Keratinocyte (primary cell): ENCODE measurements at regions not wholly inside any gene's neighbourhood (a gene's known extent, or its start where the extent isn't known, plus 50 kb on each side); places are given as distances from the start of the nearest gene placed in this dataset.

ENCODE experiments used
- DNase-seq: peaks from one replicate; pipeline ENCODE4 v3.0.0-alpha.2; 2011; ENCODE audit warnings: low read depth, missing footprints, low spot score
- FAIRE-seq: peaks from 2 replicates; lab custom pipeline; 2011; peaks lifted over from hg19 to GRCh38; lab: Jason Lieb, UNC
- H2AFZ ChIP-seq: 2 replicates; pipeline ENCODE4 v1.6.0; 2012; ENCODE audit warnings: low read length, control low read depth, inconsistent platforms; ENCODE audit not compliant: control insufficient read depth
- H3K27ac ChIP-seq: 2 replicates; pipeline ENCODE4 v1.5.1; 2011; ENCODE audit warnings: low read length; ENCODE audit not compliant: control insufficient read depth, insufficient read depth
- H3K27me3 ChIP-seq: 3 replicates; pipeline ENCODE4 v1.6.0; 2011; ENCODE audit warnings: low read length; ENCODE audit not compliant: control insufficient read depth, insufficient read depth; ENCODE audit errors: extremely low read depth
- H3K36me3 ChIP-seq, 2 experiments: 2 replicates in 1 of 2; 3 replicates in 1 of 2; pipeline ENCODE4 v1.5.1; 2011; ENCODE audit warnings: low read length in 2 of 2, mild to moderate bottlenecking in 1 of 2; ENCODE audit not compliant: control insufficient read depth in 2 of 2, insufficient read depth in 2 of 2; ENCODE audit errors: extremely low read depth in 1 of 2
- H3K4me1 ChIP-seq: 3 replicates; pipeline ENCODE4 v1.5.1; 2011; ENCODE audit warnings: low read length; ENCODE audit not compliant: control insufficient read depth, insufficient read depth; ENCODE audit errors: extremely low read depth
- H3K4me2 ChIP-seq: 3 replicates; pipeline ENCODE4 v1.6.0; 2011; ENCODE audit warnings: low read depth, low read length; ENCODE audit not compliant: control insufficient read depth, insufficient read depth; ENCODE audit errors: extremely low read depth
- H3K4me3 ChIP-seq, 3 experiments: fragments of 200-600 bp in 1 of 3; sonication (generic) in 1 of 3; 2 replicates in 2 of 3; 3 replicates in 1 of 3; pipeline ENCODE4 v1.5.1; 2011 to 2016; ENCODE audit warnings: low read length in 3 of 3, mild to moderate bottlenecking in 3 of 3, control low read depth in 2 of 3, inconsistent platforms in 1 of 3, low read depth in 1 of 3, mixed read lengths in 1 of 3, mixed run types in 1 of 3, moderate library complexity in 1 of 3; ENCODE audit not compliant: control insufficient read depth in 2 of 3, insufficient read depth in 2 of 3; ENCODE audit errors: extremely low read depth in 1 of 3
- H3K79me2 ChIP-seq: 2 replicates; pipeline ENCODE4 v1.6.0; 2012; ENCODE audit warnings: low read length; ENCODE audit not compliant: control insufficient read depth, insufficient read depth
- H3K9ac ChIP-seq: 3 replicates; pipeline ENCODE4 v1.6.0; 2011; ENCODE audit warnings: low read length; ENCODE audit not compliant: control insufficient read depth, insufficient read depth; ENCODE audit errors: extremely low read depth
- H3K9me1 ChIP-seq: 3 replicates; pipeline ENCODE4 v1.6.0; 2011; ENCODE audit warnings: low read length; ENCODE audit not compliant: control insufficient read depth, insufficient read depth; ENCODE audit errors: extremely low read depth
- H3K9me3 ChIP-seq: 2 replicates; pipeline ENCODE4 v1.5.1; 2012; ENCODE audit warnings: low read depth, low read length; ENCODE audit not compliant: control insufficient read depth
- H4K20me1 ChIP-seq: 3 replicates; pipeline ENCODE4 v1.6.0; 2011; ENCODE audit warnings: low read length; ENCODE audit not compliant: control insufficient read depth, insufficient read depth; ENCODE audit errors: extremely low read depth
- EZH2 ChIP-seq: IDR thresholded peaks from one replicate; pipeline ENCODE4 v1.6.1; 2012; ENCODE audit warnings: inconsistent platforms, mild to moderate bottlenecking, low read length, moderate library complexity
- dilution Hi-C: fragments of 300-500 bp; cut with MboI; formaldehyde crosslinking; loops from one replicate; pipeline ENCODE4 v1.7.0; 2020; ENCODE audit warnings: low sequenced_read_pairs; ENCODE audit not compliant: extremely low pct_ligation_motif_present
- TF ChIP-seq, protein P1 (sequence below), 3 experiments: IDR thresholded peaks in 1 of 3; conservative IDR thresholded peaks in 1 of 3; optimal IDR thresholded peaks in 1 of 3; 2 replicates in 2 of 3; 3 replicates in 1 of 3; pipeline versions ENCODE3 to v1.5.1; 2011; ENCODE audit warnings: low read length in 3 of 3, mild to moderate bottlenecking in 3 of 3, moderate library complexity in 2 of 3, control low read depth in 1 of 3, inconsistent platforms in 1 of 3; ENCODE audit not compliant: insufficient read depth in 2 of 3; ENCODE audit errors: extremely low read depth in 1 of 3

DNA sequence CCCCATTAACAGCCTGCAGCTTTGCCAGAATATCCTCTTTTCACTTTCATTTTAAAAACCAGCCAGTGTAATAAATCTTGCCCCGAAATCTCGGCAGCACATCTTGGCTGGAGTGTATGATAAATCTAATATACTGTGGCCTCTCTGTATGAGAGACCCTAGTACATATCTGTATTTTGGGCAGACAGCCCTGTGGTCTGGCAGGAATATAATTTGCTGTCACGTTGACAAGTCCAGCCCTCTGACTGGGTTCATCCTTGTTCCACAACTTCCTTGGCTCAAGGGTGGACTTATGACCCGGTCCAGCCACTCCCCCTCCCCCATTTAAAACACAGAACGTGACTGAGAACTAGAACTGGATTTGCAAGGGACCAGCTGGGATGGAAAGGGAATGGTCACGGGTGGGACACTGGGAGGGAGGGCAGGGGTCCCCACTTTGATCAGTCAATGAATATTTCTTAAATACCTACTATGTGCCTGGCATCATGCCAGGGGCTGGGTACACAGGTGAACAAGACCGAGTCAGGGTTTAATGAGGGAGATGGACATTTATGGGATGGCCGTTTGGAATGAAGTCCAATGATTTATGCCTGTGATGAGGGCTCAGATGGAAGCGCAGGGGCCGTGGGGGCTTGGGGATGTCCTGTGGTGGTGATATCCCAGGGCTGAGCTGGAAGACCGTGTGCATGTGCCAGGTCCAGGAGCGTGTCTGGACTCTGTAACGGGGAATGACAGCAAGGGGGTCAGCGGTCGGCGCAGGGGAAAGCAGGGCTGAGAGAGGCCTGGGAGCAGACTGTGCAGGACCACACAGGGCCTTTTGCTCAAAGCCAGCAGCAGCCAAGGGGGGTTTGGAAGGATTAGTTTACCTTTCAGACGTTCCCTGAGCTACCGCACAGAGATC, 190.5 kb downstream of the PHETA1 start:
- Histone ChIP-seq H3K27me3 (peaks cover 42% of the 10 kb centered on the region), H3K9ac (no peak overlapping the region), H3K79me2 (no peaks in the 10 kb centered on the region), H3K4me3 (no peak overlapping the region), H3K27ac (no peak overlapping the region), H3K9me3 (no peaks in the 10 kb centered on the region), H2AFZ (no peak overlapping the region), H3K36me3 (no peaks in the 10 kb centered on the region), H3K4me2 (no peak overlapping the region), H4K20me1 (peaks cover 4% of the 10 kb centered on the region), H3K9me1 (no peaks in the 10 kb centered on the region), H3K4me1 (no peaks in the 10 kb centered on the region)
- dilution Hi-C loops: no loop called here
- DNase-seq (no peak), FAIRE-seq (no peak)
- TF ChIP-seq, protein P1, sequence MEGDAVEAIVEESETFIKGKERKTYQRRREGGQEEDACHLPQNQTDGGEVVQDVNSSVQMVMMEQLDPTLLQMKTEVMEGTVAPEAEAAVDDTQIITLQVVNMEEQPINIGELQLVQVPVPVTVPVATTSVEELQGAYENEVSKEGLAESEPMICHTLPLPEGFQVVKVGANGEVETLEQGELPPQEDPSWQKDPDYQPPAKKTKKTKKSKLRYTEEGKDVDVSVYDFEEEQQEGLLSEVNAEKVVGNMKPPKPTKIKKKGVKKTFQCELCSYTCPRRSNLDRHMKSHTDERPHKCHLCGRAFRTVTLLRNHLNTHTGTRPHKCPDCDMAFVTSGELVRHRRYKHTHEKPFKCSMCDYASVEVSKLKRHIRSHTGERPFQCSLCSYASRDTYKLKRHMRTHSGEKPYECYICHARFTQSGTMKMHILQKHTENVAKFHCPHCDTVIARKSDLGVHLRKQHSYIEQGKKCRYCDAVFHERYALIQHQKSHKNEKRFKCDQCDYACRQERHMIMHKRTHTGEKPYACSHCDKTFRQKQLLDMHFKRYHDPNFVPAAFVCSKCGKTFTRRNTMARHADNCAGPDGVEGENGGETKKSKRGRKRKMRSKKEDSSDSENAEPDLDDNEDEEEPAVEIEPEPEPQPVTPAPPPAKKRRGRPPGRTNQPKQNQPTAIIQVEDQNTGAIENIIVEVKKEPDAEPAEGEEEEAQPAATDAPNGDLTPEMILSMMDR (optimal IDR thresholded peaks at IDR 0.05 in 1 of 3, IDR thresholded peaks at IDR 0.05 in 1 of 3, conservative IDR thresholded peaks at IDR 0.05 in 1 of 3; ENCODE audit: extremely low read depth in 1 of 3, insufficient read depth in 2 of 3, low read length in 3 of 3): no peak
- no peak for TF ChIP-seq EZH2

DNA sequence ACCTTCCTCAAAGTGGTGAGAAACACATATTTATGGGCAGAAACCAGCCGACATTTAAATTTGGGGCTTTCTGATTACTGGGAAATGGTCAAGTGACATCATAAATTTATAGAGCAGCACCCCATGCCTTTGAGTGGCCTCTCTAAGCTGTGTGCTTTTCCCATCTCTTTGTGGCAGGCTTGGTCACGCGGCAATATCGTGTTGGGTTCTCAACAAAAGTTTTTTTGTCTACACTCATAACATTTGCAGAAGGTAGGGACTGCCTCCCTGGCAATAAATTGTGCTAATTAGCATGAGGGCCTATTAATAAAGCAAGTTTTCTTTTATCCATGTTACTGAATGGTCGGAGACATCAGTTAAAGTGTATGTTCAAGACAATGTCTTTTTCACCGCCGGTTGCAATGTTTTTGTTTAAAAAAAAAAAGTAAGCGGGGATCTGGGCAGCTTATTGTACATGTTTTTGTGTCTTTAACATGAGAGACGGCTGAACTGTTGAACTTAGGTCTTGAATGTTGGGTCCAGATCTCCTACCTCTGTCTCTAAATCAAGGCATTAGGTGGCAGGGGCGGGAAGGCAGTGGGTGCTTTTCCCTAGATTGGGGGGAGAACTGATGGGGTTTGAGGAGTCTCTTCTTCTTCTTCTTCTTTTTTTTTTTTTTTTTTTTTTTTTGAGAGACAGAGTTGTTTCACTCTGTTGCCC, 193.3 kb downstream of the PHETA1 start:
- Histone ChIP-seq H3K4me2 (no peak overlapping the region), H3K79me2 (no peaks in the 10 kb centered on the region), H3K27me3 (peaks cover 17% of the 10 kb centered on the region), H3K4me3 (no peak overlapping the region), H3K9ac (no peak overlapping the region), H2AFZ (no peak overlapping the region), H3K9me3 (no peaks in the 10 kb centered on the region), H3K9me1 (no peaks in the 10 kb centered on the region), H4K20me1 (no peaks in the 10 kb centered on the region), H3K4me1 (no peaks in the 10 kb centered on the region), H3K27ac (no peak overlapping the region), H3K36me3 (no peaks in the 10 kb centered on the region)
- dilution Hi-C loops: no loop called here
- DNase-seq (no peak), FAIRE-seq (no peak)
- TF ChIP-seq EZH2: no peak
- TF ChIP-seq, protein P1 (optimal IDR thresholded peaks at IDR 0.05 in 1 of 3, IDR thresholded peaks at IDR 0.05 in 1 of 3, conservative IDR thresholded peaks at IDR 0.05 in 1 of 3; ENCODE audit: extremely low read depth in 1 of 3, insufficient read depth in 2 of 3, low read length in 3 of 3): no peak
